HepG2 (cell line): ENCODE measurements at regions not wholly inside any gene's neighbourhood (a gene's known extent, or its start where the extent isn't known, plus 50 kb on each side); places are given as distances from the start of the nearest gene placed in this dataset.

ENCODE experiments used
- CAMTA2 ChIP-seq: sonication (generic); formaldehyde crosslinking; IDR thresholded peaks from 2 replicates; pipeline ENCODE4 v1.4.0; 2020; ENCODE audit warnings: mild to moderate bottlenecking, missing genetic modification reagents, borderline replicate concordance
- CREB1 ChIP-seq, 2 experiments: fragments of 450-650 bp in 1 of 2; IDR thresholded peaks; 2 replicates each; pipeline ENCODE4 v1.6.1; 2016 to 2017; ENCODE audit warnings: control low read depth in 1 of 2, mild to moderate bottlenecking in 1 of 2, missing compliant biosample characterization in 1 of 2, missing genetic modification characterization in 1 of 2
- DMAP1 ChIP-seq: IDR thresholded peaks from 2 replicates; pipeline ENCODE4 v1.6.1; 2016
- HCFC1 ChIP-seq: fragments of 150-350 bp; IDR thresholded peaks from 2 replicates; pipeline ENCODE4 v1.6.1; 2014; ENCODE audit warnings: low read depth, low read length
- HMGXB3 ChIP-seq: sonication (generic); formaldehyde crosslinking; IDR thresholded peaks from 2 replicates; pipeline ENCODE4 v1.4.0; 2020; ENCODE audit warnings: missing genetic modification reagents, borderline replicate concordance
- HNF1B ChIP-seq: sonication (generic); formaldehyde crosslinking; IDR thresholded peaks from 2 replicates; pipeline ENCODE4 v1.5.1; 2020; ENCODE audit warnings: mild to moderate bottlenecking, moderate library complexity, missing genetic modification reagents
- KDM2A ChIP-seq: sonication (generic); formaldehyde crosslinking; IDR thresholded peaks from 2 replicates; pipeline ENCODE4 v1.4.0; 2020; ENCODE audit warnings: low read depth, missing genetic modification reagents, borderline replicate concordance
- NFYC ChIP-seq: IDR thresholded peaks from 2 replicates; pipeline ENCODE4 v1.6.1; 2016; ENCODE audit warnings: missing genetic modification reagents, missing compliant biosample characterization
- THRA ChIP-seq: sonication (generic); formaldehyde crosslinking; IDR thresholded peaks from 2 replicates; pipeline ENCODE4 v1.4.0; 2020; ENCODE audit warnings: missing genetic modification reagents, borderline replicate concordance
- ZBTB42 ChIP-seq: sonication (generic); formaldehyde crosslinking; IDR thresholded peaks from 2 replicates; pipeline ENCODE4 v1.5.0; 2020; ENCODE audit warnings: mild to moderate bottlenecking, missing genetic modification reagents
- ZFY ChIP-seq: sonication (generic); formaldehyde crosslinking; IDR thresholded peaks from 2 replicates; pipeline ENCODE4 v1.4.0; 2020; ENCODE audit warnings: missing genetic modification reagents
- ZNF12 ChIP-seq: sonication (generic); formaldehyde crosslinking; IDR thresholded peaks from 2 replicates; pipeline ENCODE4 v1.5.0; 2020; ENCODE audit warnings: missing genetic modification reagents
- ZNF136 ChIP-seq: sonication (generic); formaldehyde crosslinking; IDR thresholded peaks from 2 replicates; pipeline ENCODE4 v1.8.1; 2022; ENCODE audit warnings: low read depth, mild to moderate bottlenecking, moderate library complexity, missing genetic modification reagents
- ZNF746 ChIP-seq: sonication (generic); formaldehyde crosslinking; IDR thresholded peaks from 2 replicates; pipeline ENCODE4 v1.8.0; 2022; ENCODE audit warnings: mild to moderate bottlenecking, missing genetic modification reagents
- ZZZ3 ChIP-seq: sonication (generic); formaldehyde crosslinking; IDR thresholded peaks from 2 replicates; pipeline ENCODE4 v1.4.0; 2020; ENCODE audit warnings: missing genetic modification reagents, mild to moderate bottlenecking, borderline replicate concordance

GRCh38 chr3:14319654-14320182 is 82.7 kb upstream of the SLC6A6 start (continued):
- TF ChIP-seq HMGXB3 (peak; percentile 43; the same call in 1 of the 2 replicates), DMAP1 (CRISPR knock-in tag) (no peak), ZNF746 (CRISPR knock-in tag) (no peak), ZFY (peak; percentile 43; the same call in 1 of the 2 replicates), NFYC (peak; percentile 88), ZNF136 (CRISPR knock-in tag) (no peak), HNF1B (peak; percentile 40; the same call in 1 of the 2 replicates), CAMTA2 (no peak), ZZZ3 (no peak), ZNF12 (CRISPR knock-in tag) (peak; percentile 99), KDM2A (CRISPR knock-in tag) (peak; percentile 39; the same call in 1 of the 2 replicates), CREB1 (IDR thresholded peaks at IDR 0.05) (peak; percentile 43; the same call in 1 of the 2 replicates), CREB1 (CRISPR knock-in tag; IDR thresholded peaks at IDR 0.05) (peak; percentile 95), ZBTB42 (CRISPR knock-in tag) (no peak), HCFC1 (peak; percentile 82), THRA (no peak)
